ENCODE measurements at regions not wholly inside any gene's neighbourhood (a gene's known extent, or its start where the extent isn't known, plus 50 kb on each side); places are given as distances from the start of the nearest gene placed in this dataset.
"Not testable (repeated sequence)": the region's sequence is repeated elsewhere in the genome, so short reads cannot be mapped to it uniquely, and the experiment has no call there.

GRCh38 chr15:21016589-21016988 is 150.5 kb upstream of the POTEB2 start:
- H3K4me1 ChIP-seq (ENCODE audit: insufficient read depth); H3K27me3 ChIP-seq; intact Hi-C loops (cut with DNase I); H3K36me3 ChIP-seq; DNase-seq; H3K4me3 ChIP-seq; H3K27ac ChIP-seq; H3K9me3 ChIP-seq: not testable (repeated sequence)
- 74% methylated on average over 3 of the region's 4 CpGs; no CpG with 5 or more reads in 2 of the 3 donors for WGBS, 3 donors

- 53 to 73% methylated on average over 2 to 5 of the region's 8 CpGs; no CpG with 5 or more reads in 1 of the 3 donors for WGBS, 3 donors
- H3K27me3 ChIP-seq; DNase-seq; H3K9me3 ChIP-seq; H3K27ac ChIP-seq; intact Hi-C loops (cut with DNase I); H3K4me1 ChIP-seq (ENCODE audit: insufficient read depth); H3K4me3 ChIP-seq; H3K36me3 ChIP-seq: not testable (repeated sequence)
These were observed 149.1 kb upstream of the POTEB2 start for GRCh38 chr15:21015171-21015570.

- H3K9me3 ChIP-seq; intact Hi-C loops (cut with DNase I); H3K4me3 ChIP-seq; H3K27me3 ChIP-seq; H3K36me3 ChIP-seq; H3K4me1 ChIP-seq (ENCODE audit: insufficient read depth); H3K27ac ChIP-seq; DNase-seq: not testable (repeated sequence)
- WGBS, 3 donors = 89% methylated on average over 5 of the region's 9 CpGs; no CpG with 5 or more reads in 2 of the 3 donors
These were observed 147.2 kb upstream of the POTEB2 start for GRCh38 chr15:21013308-21013707.

GRCh38 chr15:21009651-21010050 is 143.5 kb upstream of the POTEB2 start:
- DNase-seq; H3K36me3 ChIP-seq; intact Hi-C loops (cut with DNase I); H3K4me3 ChIP-seq; H3K4me1 ChIP-seq (ENCODE audit: insufficient read depth); H3K27me3 ChIP-seq; H3K9me3 ChIP-seq; H3K27ac ChIP-seq: not testable (repeated sequence)
- WGBS, 3 donors = 85% methylated on average over 2 of the region's 7 CpGs; no CpG with 5 or more reads in 2 of the 3 donors

- intact Hi-C loops (cut with DNase I); H3K9me3 ChIP-seq; H3K27me3 ChIP-seq; H3K36me3 ChIP-seq; DNase-seq; H3K27ac ChIP-seq; H3K4me1 ChIP-seq (ENCODE audit: insufficient read depth); H3K4me3 ChIP-seq: not testable (repeated sequence)
- WGBS, 3 donors = no CpG with 5 or more reads among the region's 1 CpG
These were observed 137.3 kb upstream of the POTEB2 start for GRCh38 chr15:21003459-21003858.

- H3K4me3 ChIP-seq; H3K27me3 ChIP-seq; DNase-seq; H3K36me3 ChIP-seq; H3K27ac ChIP-seq; H3K9me3 ChIP-seq; H3K4me1 ChIP-seq (ENCODE audit: insufficient read depth); intact Hi-C loops (cut with DNase I): not testable (repeated sequence)
- WGBS, 3 donors = 29 to 57% methylated on average over 1 of the region's 1 CpG; no CpG with 5 or more reads in 1 of the 3 donors
These were observed 135.8 kb upstream of the POTEB2 start for GRCh38 chr15:21001950-21002349.

GRCh38 chr15:20991691-20992090 is 125.6 kb upstream of the POTEB2 start:
- H3K9me3 ChIP-seq; H3K27ac ChIP-seq; intact Hi-C loops (cut with DNase I); H3K36me3 ChIP-seq; H3K27me3 ChIP-seq; H3K4me1 ChIP-seq (ENCODE audit: insufficient read depth); DNase-seq; H3K4me3 ChIP-seq: not testable (repeated sequence)

GRCh38 chr15:20991253-20991652 is 125.1 kb upstream of the POTEB2 start:
- H3K36me3 ChIP-seq; H3K9me3 ChIP-seq; intact Hi-C loops (cut with DNase I); DNase-seq; H3K27me3 ChIP-seq; H3K4me1 ChIP-seq (ENCODE audit: insufficient read depth); H3K4me3 ChIP-seq; H3K27ac ChIP-seq: not testable (repeated sequence)
- WGBS, 3 donors = 56 to 80% methylated on average over 3 of the region's 3 CpGs; no CpG with 5 or more reads in 1 of the 3 donors

GRCh38 chr15:20986775-20987174 is 120.7 kb upstream of the POTEB2 start:
- H3K9me3 ChIP-seq; intact Hi-C loops (cut with DNase I); H3K4me3 ChIP-seq; H3K4me1 ChIP-seq (ENCODE audit: insufficient read depth); DNase-seq; H3K36me3 ChIP-seq; H3K27me3 ChIP-seq; H3K27ac ChIP-seq: not testable (repeated sequence)
- WGBS, 3 donors = 82 to 84% (median 84%) methylated on average over 5 of the region's 5 CpGs

- H3K9me3 ChIP-seq; H3K4me1 ChIP-seq (ENCODE audit: insufficient read depth); H3K27me3 ChIP-seq; H3K36me3 ChIP-seq; intact Hi-C loops (cut with DNase I); H3K4me3 ChIP-seq; H3K27ac ChIP-seq; DNase-seq: not testable (repeated sequence)
- WGBS, 3 donors = no CpG with 5 or more reads among the region's 1 CpG
These were observed 111.9 kb upstream of the POTEB2 start for GRCh38 chr15:20978057-20978456.

GRCh38 chr15:20972762-20973161 is 106.6 kb upstream of the POTEB2 start:
- H3K4me1 ChIP-seq (ENCODE audit: insufficient read depth); H3K27me3 ChIP-seq; H3K36me3 ChIP-seq; H3K4me3 ChIP-seq; DNase-seq; intact Hi-C loops (cut with DNase I); H3K27ac ChIP-seq; H3K9me3 ChIP-seq: not testable (repeated sequence)
- 45% methylated on average over 3 of the region's 4 CpGs; no CpG with 5 or more reads in 2 of the 3 donors for WGBS, 3 donors

GRCh38 chr15:20959299-20959698 is 93.2 kb upstream of the POTEB2 start:
- 11 to 17% methylated on average over 1 of the region's 2 CpGs; no CpG with 5 or more reads in 1 of the 3 donors for WGBS, 3 donors

GRCh38 chr15:20929322-20929721 is 63.2 kb upstream of the POTEB2 start:
- H3K4me1 ChIP-seq (ENCODE audit: insufficient read depth); H3K36me3 ChIP-seq; intact Hi-C loops (cut with DNase I); H3K27me3 ChIP-seq; H3K9me3 ChIP-seq; H3K4me3 ChIP-seq; DNase-seq; H3K27ac ChIP-seq: not testable (repeated sequence)
- WGBS, 3 donors = no CpG with 5 or more reads among the region's 2 CpGs

More at GRCh38 chr15:20959299-20959698, 93.2 kb upstream of the POTEB2 start:
- DNase-seq; H3K4me3 ChIP-seq; H3K9me3 ChIP-seq; intact Hi-C loops (cut with DNase I); H3K27me3 ChIP-seq; H3K4me1 ChIP-seq (ENCODE audit: insufficient read depth); H3K36me3 ChIP-seq; H3K27ac ChIP-seq: not testable (repeated sequence)

All from ovary (tissue), 7 donors.